ENCODE measurements at regions not wholly inside any gene's neighbourhood (a gene's known extent, or its start where the extent isn't known, plus 50 kb on each side); places are given as distances from the start of the nearest gene placed in this dataset.

DNA sequence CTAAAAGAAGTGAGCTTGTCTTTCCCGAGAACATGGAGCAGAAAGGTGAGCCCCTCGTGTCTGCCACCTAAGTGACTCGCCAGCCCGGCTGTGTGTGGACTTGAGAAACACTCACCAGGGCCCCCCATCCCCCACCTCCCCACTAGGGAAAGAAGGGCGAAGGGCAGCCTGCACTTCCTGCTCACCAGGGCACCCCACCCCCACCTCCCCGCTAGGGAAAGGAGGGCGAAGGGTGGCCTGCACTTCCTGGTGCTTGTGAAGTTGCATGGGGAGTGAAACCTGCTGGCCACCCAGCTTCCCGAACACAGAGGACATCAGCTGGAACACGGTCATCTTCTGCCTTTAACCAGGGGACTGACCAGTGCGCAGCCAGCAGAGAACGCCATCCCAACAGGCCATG lies 402.7 kb upstream of the SALL3 start:
- TF ChIP-seq, protein P1, sequence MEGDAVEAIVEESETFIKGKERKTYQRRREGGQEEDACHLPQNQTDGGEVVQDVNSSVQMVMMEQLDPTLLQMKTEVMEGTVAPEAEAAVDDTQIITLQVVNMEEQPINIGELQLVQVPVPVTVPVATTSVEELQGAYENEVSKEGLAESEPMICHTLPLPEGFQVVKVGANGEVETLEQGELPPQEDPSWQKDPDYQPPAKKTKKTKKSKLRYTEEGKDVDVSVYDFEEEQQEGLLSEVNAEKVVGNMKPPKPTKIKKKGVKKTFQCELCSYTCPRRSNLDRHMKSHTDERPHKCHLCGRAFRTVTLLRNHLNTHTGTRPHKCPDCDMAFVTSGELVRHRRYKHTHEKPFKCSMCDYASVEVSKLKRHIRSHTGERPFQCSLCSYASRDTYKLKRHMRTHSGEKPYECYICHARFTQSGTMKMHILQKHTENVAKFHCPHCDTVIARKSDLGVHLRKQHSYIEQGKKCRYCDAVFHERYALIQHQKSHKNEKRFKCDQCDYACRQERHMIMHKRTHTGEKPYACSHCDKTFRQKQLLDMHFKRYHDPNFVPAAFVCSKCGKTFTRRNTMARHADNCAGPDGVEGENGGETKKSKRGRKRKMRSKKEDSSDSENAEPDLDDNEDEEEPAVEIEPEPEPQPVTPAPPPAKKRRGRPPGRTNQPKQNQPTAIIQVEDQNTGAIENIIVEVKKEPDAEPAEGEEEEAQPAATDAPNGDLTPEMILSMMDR (IDR thresholded peaks at IDR 0.05; ENCODE audit: poor library complexity, severe bottlenecking) = no peak
- TF ChIP-seq POLR2AphosphoS5 (IDR thresholded peaks at IDR 0.05) (no peak), EZH2 (IDR thresholded peaks at IDR 0.05; ENCODE audit: borderline replicate concordance, insufficient read depth, low read length, poor library complexity, severe bottlenecking) (no peak), EP300 (conservative IDR thresholded peaks at IDR 0.05; ENCODE audit: poor library complexity, severe bottlenecking) (no peak), RAD21 (conservative IDR thresholded peaks at IDR 0.05) (no peak), TAF1 (IDR thresholded peaks at IDR 0.05; ENCODE audit: low read depth) (no peak)
